ENCODE measurements at regions not wholly inside any gene's neighbourhood (a gene's known extent, or its start where the extent isn't known, plus 50 kb on each side); places are given as distances from the start of the nearest gene placed in this dataset.

DNA sequence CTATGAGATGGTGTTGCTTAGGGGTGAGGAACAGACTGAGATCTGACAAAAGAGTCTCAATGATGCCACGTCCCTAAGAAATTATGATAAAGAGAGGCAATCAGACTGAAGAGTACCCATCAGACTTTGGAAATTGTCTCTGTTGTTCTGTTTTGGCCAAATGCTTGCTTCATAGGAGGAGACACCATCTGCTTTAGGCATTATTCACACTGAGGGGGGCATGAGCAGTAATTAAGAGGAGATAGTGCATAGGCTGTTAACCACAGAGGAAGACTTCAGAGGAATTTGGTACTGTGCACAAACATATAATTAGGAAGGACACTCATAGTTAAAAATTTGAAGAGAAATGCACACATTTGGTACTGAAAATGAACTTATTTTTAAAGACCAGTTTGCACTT lies 190.7 kb downstream of the FAM170A start:
- no peak for TF ChIP-seq EP300 (IDR thresholded peaks at IDR 0.05)
- no peak for TF ChIP-seq POLR2AphosphoS5 (IDR thresholded peaks at IDR 0.05)
- TF ChIP-seq, protein P1, sequence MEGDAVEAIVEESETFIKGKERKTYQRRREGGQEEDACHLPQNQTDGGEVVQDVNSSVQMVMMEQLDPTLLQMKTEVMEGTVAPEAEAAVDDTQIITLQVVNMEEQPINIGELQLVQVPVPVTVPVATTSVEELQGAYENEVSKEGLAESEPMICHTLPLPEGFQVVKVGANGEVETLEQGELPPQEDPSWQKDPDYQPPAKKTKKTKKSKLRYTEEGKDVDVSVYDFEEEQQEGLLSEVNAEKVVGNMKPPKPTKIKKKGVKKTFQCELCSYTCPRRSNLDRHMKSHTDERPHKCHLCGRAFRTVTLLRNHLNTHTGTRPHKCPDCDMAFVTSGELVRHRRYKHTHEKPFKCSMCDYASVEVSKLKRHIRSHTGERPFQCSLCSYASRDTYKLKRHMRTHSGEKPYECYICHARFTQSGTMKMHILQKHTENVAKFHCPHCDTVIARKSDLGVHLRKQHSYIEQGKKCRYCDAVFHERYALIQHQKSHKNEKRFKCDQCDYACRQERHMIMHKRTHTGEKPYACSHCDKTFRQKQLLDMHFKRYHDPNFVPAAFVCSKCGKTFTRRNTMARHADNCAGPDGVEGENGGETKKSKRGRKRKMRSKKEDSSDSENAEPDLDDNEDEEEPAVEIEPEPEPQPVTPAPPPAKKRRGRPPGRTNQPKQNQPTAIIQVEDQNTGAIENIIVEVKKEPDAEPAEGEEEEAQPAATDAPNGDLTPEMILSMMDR (IDR thresholded peaks at IDR 0.05), result no peak
